NCI-H2227 (cell line): ENCODE measurements at regions not wholly inside any gene's neighbourhood (a gene's known extent, or its start where the extent isn't known, plus 50 kb on each side); places are given as distances from the start of the nearest gene placed in this dataset.

Source experiments
- DNase-seq: peaks from one replicate; lab custom pipeline; 2025; ENCODE audit not compliant: unreplicated experiment; lab: John Stamatoyannopoulos, UW

- DNase-seq, result peak; percentile 31
Observed at GRCh38 chr14:58697930-58698642, 60.3 kb downstream of the DACT1 start.

- no peak for DNase-seq
Observed at GRCh38 chr14:58699681-58700205, 62.0 kb downstream of the DACT1 start.

- DNase-seq, result no peak
Observed at GRCh38 chr14:58701156-58701555, 63.4 kb downstream of the DACT1 start.

GRCh38 chr14:58701604-58702003, 63.8 kb downstream of the DACT1 start:
- DNase-seq, result no peak

- no peak for DNase-seq
Observed at GRCh38 chr14:58702441-58703160, 64.8 kb downstream of the DACT1 start.

GRCh38 chr14:58703161-58703506, 65.4 kb downstream of the DACT1 start:
- DNase-seq, result no peak

GRCh38 chr14:58705066-58705465, 67.3 kb downstream of the DACT1 start:
- no peak for DNase-seq

GRCh38 chr14:58707949-58708348, 70.2 kb downstream of the DACT1 start:
- no peak for DNase-seq

- no peak for DNase-seq
Observed at GRCh38 chr14:58709949-58710348, 72.2 kb downstream of the DACT1 start.

GRCh38 chr14:58711382-58711781, 73.6 kb downstream of the DACT1 start:
- DNase-seq, result no peak

- DNase-seq, result no peak
Observed at GRCh38 chr14:58712357-58712756, 74.6 kb downstream of the DACT1 start.

- DNase-seq, result no peak
Observed at GRCh38 chr14:58713677-58714076, 75.9 kb downstream of the DACT1 start.

GRCh38 chr14:58716706-58717105, 78.9 kb downstream of the DACT1 start:
- no peak for DNase-seq

- no peak for DNase-seq
Observed at GRCh38 chr14:58717211-58717610, 79.4 kb downstream of the DACT1 start.

GRCh38 chr14:58717813-58718212, 80.1 kb downstream of the DACT1 start:
- DNase-seq, result no peak

GRCh38 chr14:58718226-58719205, 80.8 kb downstream of the DACT1 start:
- no peak for DNase-seq

- DNase-seq, result no peak
Observed at GRCh38 chr14:58721723-58722122, 84.0 kb downstream of the DACT1 start.

GRCh38 chr14:58722441-58722840, 84.7 kb downstream of the DACT1 start:
- DNase-seq, result no peak

GRCh38 chr14:58724206-58724605, 86.4 kb downstream of the DACT1 start:
- no peak for DNase-seq

GRCh38 chr14:58724702-58725101, 86.9 kb downstream of the DACT1 start:
- DNase-seq, result no peak

- DNase-seq, result no peak
Observed at GRCh38 chr14:58725226-58725625, 87.5 kb downstream of the DACT1 start.
